AG09319 (cell line): ENCODE measurements at regions not wholly inside any gene's neighbourhood (a gene's known extent, or its start where the extent isn't known, plus 50 kb on each side); places are given as distances from the start of the nearest gene placed in this dataset.
"Not testable (repeated sequence)": the region's sequence is repeated elsewhere in the genome, so short reads cannot be mapped to it uniquely, and the experiment has no call there.

Experiments used
- DNase-seq: peaks from one replicate; pipeline ENCODE4 v3.0.0-alpha.2; 2010; ENCODE audit warnings: low read depth; ENCODE audit errors: extremely low read depth
- TF ChIP-seq, protein P1 (sequence below): IDR thresholded peaks from 2 replicates; pipeline ENCODE4 v1.5.1; 2011; ENCODE audit warnings: low read depth, mild to moderate bottlenecking, inconsistent platforms, low read length, moderate library complexity

DNA sequence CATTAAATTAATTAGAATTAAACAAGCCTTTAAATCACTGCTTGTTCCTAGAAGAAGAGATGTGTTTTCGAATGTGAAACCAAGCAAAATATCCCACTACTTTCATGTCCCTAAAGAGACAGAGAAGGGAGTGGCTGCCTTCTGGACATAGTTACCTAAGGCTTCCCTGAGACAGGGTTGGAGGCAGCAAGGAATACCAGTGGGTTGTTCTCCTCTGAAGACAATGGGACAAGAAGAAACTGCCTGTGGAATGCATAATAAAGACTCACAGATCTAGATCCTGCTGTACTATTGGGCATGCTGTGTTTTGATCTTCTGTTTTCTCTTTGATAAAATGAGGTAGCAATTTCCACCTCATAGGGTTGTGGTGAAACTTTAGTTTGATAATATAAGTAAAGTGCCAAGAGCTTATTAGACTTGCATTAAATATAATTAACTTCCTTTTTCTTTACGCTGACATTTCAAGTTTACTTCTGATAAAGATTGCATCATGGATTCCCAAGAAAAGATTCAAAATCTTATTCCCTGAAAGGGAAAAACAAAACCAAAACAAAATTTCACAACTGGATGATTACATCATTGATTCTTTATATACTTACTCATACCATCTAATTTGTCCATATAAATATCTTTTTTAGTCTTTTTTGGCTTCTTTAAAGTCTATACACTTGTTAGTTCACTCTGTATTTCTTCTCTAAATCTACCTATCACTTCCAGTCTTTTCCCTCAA, 621.3 kb downstream of the ETS1 start:
- no peak for DNase-seq
- TF ChIP-seq, protein P1, sequence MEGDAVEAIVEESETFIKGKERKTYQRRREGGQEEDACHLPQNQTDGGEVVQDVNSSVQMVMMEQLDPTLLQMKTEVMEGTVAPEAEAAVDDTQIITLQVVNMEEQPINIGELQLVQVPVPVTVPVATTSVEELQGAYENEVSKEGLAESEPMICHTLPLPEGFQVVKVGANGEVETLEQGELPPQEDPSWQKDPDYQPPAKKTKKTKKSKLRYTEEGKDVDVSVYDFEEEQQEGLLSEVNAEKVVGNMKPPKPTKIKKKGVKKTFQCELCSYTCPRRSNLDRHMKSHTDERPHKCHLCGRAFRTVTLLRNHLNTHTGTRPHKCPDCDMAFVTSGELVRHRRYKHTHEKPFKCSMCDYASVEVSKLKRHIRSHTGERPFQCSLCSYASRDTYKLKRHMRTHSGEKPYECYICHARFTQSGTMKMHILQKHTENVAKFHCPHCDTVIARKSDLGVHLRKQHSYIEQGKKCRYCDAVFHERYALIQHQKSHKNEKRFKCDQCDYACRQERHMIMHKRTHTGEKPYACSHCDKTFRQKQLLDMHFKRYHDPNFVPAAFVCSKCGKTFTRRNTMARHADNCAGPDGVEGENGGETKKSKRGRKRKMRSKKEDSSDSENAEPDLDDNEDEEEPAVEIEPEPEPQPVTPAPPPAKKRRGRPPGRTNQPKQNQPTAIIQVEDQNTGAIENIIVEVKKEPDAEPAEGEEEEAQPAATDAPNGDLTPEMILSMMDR = no peak

DNA sequence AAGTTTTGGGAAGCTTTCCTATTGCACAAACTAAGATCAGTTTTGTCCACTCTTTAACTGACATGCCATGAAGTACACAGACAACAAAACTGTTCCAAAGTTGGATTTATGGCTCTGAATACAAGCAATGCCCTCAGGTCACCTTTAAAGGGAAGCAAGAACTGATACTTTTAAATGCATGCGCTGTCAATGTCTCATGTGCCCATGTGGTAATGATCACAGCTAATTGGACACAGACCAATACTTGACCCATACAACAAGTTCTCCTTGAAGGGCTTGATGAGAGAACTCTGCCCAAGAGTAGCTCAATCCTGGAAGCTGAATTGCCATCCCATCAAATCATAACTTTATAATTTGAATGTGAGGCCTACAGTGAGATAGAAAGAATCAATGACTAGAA, 624.9 kb downstream of the ETS1 start:
- TF ChIP-seq, protein P1 = no peak
- DNase-seq = no peak

DNA sequence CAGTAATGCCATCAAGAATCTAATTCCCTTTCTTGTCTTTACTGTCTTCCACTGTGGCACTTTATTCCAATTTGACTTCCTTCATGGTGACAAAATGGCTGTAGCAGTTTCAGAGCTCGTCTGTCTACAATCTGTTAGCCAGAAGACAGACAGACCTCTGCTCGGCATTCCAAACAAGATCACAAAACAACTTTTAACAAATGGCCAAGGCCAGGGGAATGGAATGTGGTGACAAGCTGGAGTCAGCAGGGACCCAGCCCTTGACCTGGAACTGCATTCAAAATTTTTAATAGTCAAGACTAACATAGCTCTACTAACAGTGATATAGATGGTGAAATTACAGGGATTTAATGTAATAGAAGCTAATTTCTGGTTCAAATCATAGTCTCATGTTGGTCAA, 637.2 kb downstream of the ETS1 start:
- TF ChIP-seq, protein P1 = no peak
- no peak for DNase-seq

DNA sequence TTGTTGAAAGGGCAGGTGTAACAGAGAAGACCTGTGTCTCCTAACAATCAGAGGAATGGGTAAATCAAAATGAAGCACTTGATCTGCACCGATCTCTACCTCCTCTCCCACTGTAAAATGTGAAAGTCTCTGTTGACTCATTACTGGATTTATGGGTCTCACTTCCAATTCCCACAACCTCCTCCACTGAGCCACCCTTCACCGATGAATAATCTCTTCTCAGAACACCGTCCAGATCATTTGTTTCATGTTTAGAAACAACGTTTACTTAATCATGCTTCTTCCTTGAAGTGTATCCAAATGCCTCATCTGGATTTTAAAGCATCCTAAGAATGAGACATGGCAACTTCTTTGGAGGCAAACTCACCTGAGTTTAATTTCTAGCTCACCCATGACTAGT, 643.6 kb downstream of the ETS1 start:
- TF ChIP-seq, protein P1 = no peak
- no peak for DNase-seq

DNA sequence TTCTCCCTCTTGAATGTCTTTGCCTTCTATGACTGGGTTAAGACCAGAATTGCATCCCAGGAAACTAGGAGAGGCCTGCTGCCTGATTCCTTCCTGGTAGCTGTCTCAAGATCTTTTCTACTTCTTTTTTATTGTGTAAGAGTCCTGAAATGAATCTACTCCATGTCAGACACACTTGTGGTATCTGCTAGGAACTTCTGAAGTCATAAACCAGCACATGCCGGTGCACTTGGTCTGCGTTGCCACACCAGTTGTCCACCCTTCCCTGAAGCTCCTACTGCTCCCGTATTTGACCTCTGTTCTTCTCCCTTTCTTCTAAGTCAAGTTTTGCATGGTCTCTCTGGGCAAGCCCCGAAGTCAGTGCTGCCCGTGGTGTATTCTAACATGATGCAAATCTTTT, 644.2 kb downstream of the ETS1 start:
- no peak for DNase-seq
- TF ChIP-seq, protein P1 = no peak

DNA sequence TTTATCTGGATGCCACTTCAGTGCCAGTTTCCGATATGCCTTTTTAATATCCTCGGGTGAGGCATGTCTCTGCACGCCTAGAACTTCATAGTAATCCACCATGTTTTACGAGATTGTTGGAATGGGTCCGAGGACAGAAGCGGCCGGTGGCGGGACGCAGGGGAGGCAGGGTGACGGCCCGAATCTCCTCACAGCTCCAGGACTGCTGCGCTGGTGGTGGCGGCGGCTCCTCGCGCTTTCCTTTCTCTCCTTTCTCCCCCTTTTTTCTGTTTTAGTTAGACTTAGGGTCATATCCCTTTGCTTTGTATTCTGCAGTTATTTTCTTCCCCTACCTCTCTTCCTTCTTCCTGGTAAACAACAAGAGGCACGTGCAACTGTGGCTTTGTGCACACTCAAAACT, 645.8 kb downstream of the ETS1 start:
- not testable (repeated sequence) for DNase-seq

DNA sequence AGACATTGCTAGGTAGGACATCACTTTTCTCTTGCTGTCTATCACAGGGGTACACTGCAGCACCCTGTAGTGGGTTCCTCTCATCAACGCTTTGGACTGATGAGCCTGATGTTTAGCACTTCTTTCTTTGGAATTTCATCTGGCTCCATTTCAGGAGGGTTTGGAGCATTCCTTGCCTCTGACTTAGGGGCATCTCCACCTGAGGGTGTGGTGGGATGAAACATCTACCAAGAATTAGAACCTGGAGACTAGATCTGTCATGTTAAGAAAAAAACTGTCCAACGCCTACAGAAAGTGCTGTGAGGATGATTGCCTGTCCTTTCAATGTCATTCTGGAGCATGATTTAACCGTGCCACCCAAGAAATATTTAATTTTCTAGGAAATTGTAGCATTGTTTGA, 648.4 kb downstream of the ETS1 start:
- TF ChIP-seq, protein P1 = no peak

DNA sequence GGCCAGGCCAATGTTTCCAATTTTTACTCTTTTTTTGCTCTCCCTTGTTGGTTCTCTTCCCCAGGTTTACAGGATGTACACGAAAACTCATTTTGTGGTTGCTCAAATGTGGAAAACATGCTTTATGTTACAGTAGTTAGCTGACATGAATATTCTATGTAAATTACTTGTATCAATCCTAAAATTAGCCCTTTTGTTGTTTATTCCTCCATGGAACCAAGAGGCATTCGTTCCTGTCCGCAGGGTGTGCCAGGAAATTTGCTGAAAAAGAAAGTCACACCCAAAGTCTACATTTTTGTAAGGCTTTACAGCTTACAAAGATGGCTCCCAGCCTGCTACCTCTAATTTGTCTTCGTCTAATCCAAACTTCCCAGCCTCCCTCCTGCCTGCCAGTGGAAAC, 652.3 kb downstream of the ETS1 start:
- TF ChIP-seq, protein P1 = no peak
- DNase-seq = no peak

More for the DNA sequence above, 648.4 kb downstream of the ETS1 start:
- no peak for DNase-seq

DNA sequence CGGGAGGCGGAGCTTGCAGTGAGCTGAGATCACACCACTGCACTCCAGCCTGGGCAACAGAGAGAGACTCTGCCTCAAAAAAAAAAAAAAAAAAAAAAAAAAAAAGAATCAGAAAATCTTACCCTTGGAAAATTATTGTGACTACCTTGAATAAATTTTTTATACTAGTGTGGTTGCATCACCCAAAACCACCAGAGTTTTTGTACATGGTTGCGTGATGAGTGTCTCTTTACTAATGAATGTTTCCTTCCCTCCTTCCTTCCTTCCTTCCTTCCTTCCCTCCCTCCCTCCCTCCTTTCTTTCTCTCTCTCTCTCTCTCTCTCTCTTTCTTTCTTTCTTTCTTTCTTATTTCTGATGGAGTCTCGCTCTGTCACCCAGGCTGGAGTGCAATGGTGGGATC, 653.4 kb downstream of the ETS1 start:
- DNase-seq = not testable (repeated sequence)
